ENCODE measurements at regions not wholly inside any gene's neighbourhood (a gene's known extent, or its start where the extent isn't known, plus 50 kb on each side); places are given as distances from the start of the nearest gene placed in this dataset.

- ATAC-seq, result no peak
- no peak for TF ChIP-seq ZNF565 (CRISPR knock-in tag; conservative IDR thresholded peaks at IDR 0.05; ENCODE audit: low read depth)
- TF ChIP-seq RARB (CRISPR knock-in tag; IDR thresholded peaks at IDR 0.05), result no peak
- TF ChIP-seq ESRRG (CRISPR knock-in tag; IDR thresholded peaks at IDR 0.05), result no peak
- TF ChIP-seq ZNF8 (CRISPR knock-in tag; IDR thresholded peaks at IDR 0.05), result no peak
- TF ChIP-seq OSR1 (CRISPR knock-in tag; IDR thresholded peaks at IDR 0.05), result no peak
- TF ChIP-seq TCF4 (CRISPR knock-in tag; IDR thresholded peaks at IDR 0.05; ENCODE audit: borderline replicate concordance), result no peak
- no peak for TF ChIP-seq GLIS3 (CRISPR knock-in tag; IDR thresholded peaks at IDR 0.05)
- TF ChIP-seq, protein P1, sequence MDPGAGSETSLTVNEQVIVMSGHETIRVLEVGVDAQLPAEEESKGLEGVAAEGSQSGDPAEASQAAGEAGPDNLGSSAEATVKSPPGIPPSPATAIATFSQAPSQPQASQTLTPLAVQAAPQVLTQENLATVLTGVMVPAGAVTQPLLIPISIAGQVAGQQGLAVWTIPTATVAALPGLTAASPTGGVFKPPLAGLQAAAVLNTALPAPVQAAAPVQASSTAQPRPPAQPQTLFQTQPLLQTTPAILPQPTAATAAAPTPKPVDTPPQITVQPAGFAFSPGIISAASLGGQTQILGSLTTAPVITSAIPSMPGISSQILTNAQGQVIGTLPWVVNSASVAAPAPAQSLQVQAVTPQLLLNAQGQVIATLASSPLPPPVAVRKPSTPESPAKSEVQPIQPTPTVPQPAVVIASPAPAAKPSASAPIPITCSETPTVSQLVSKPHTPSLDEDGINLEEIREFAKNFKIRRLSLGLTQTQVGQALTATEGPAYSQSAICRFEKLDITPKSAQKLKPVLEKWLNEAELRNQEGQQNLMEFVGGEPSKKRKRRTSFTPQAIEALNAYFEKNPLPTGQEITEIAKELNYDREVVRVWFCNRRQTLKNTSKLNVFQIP (CRISPR knock-in tag; IDR thresholded peaks at IDR 0.05; ENCODE audit: borderline replicate concordance, low read depth), result no peak
- no peak for TF ChIP-seq BACH2 (CRISPR knock-in tag; IDR thresholded peaks at IDR 0.05; ENCODE audit: borderline replicate concordance)
- no peak for TF ChIP-seq ZC3H10 (CRISPR knock-in tag; IDR thresholded peaks at IDR 0.05)
- no peak for TF ChIP-seq CSDC2 (CRISPR knock-in tag; IDR thresholded peaks at IDR 0.05)
- TF ChIP-seq ISL1 (CRISPR knock-in tag; IDR thresholded peaks at IDR 0.05), result no peak
- TF ChIP-seq ZFP30 (CRISPR knock-in tag; IDR thresholded peaks at IDR 0.05), result no peak
- TF ChIP-seq TOX (CRISPR knock-in tag; IDR thresholded peaks at IDR 0.05; ENCODE audit: borderline replicate concordance), result no peak
- no peak for TF ChIP-seq SNAI2 (CRISPR knock-in tag; IDR thresholded peaks at IDR 0.05)
- TF ChIP-seq ARNTL (CRISPR knock-in tag; IDR thresholded peaks at IDR 0.05; ENCODE audit: borderline replicate concordance, low read depth), result no peak
- TF ChIP-seq CSRNP3 (CRISPR knock-in tag; IDR thresholded peaks at IDR 0.05), result no peak
- TF ChIP-seq CREB5 (CRISPR knock-in tag; IDR thresholded peaks at IDR 0.05; ENCODE audit: low read depth), result no peak
These were observed 107.5 kb downstream of the NOG start for GRCh38 chr17:56700919-56701420.

GRCh38 chr17:56707312-56708219, 114.1 kb downstream of the NOG start:
- TF ChIP-seq CSRNP3 (CRISPR knock-in tag; IDR thresholded peaks at IDR 0.05) (no peak), ZNF70 (CRISPR knock-in tag; IDR thresholded peaks at IDR 0.05) (no peak), OSR1 (CRISPR knock-in tag; IDR thresholded peaks at IDR 0.05) (no peak), PPARA (CRISPR knock-in tag; IDR thresholded peaks at IDR 0.05; ENCODE audit: borderline replicate concordance) (no peak), GLIS3 (CRISPR knock-in tag; IDR thresholded peaks at IDR 0.05) (no peak), BACH2 (CRISPR knock-in tag; IDR thresholded peaks at IDR 0.05; ENCODE audit: borderline replicate concordance) (no peak), ZNF8 (CRISPR knock-in tag; IDR thresholded peaks at IDR 0.05) (no peak), TOX (CRISPR knock-in tag; IDR thresholded peaks at IDR 0.05; ENCODE audit: borderline replicate concordance) (no peak), ESRRG (CRISPR knock-in tag; IDR thresholded peaks at IDR 0.05) (no peak), TCF4 (CRISPR knock-in tag; IDR thresholded peaks at IDR 0.05; ENCODE audit: borderline replicate concordance) (no peak), ZNF565 (CRISPR knock-in tag; conservative IDR thresholded peaks at IDR 0.05; ENCODE audit: low read depth) (no peak), ZFP3 (CRISPR knock-in tag; IDR thresholded peaks at IDR 0.05) (no peak), CREB5 (CRISPR knock-in tag; IDR thresholded peaks at IDR 0.05; ENCODE audit: low read depth) (no peak), CSDC2 (CRISPR knock-in tag; IDR thresholded peaks at IDR 0.05) (no peak), ISL1 (CRISPR knock-in tag; IDR thresholded peaks at IDR 0.05) (no peak)
- TF ChIP-seq, protein P2, sequence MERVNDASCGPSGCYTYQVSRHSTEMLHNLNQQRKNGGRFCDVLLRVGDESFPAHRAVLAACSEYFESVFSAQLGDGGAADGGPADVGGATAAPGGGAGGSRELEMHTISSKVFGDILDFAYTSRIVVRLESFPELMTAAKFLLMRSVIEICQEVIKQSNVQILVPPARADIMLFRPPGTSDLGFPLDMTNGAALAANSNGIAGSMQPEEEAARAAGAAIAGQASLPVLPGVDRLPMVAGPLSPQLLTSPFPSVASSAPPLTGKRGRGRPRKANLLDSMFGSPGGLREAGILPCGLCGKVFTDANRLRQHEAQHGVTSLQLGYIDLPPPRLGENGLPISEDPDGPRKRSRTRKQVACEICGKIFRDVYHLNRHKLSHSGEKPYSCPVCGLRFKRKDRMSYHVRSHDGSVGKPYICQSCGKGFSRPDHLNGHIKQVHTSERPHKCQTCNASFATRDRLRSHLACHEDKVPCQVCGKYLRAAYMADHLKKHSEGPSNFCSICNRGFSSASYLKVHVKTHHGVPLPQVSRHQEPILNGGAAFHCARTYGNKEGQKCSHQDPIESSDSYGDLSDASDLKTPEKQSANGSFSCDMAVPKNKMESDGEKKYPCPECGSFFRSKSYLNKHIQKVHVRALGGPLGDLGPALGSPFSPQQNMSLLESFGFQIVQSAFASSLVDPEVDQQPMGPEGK (CRISPR knock-in tag; IDR thresholded peaks at IDR 0.05; ENCODE audit: borderline replicate concordance), result no peak
- ATAC-seq, result peak; percentile 70
